ENCODE measurements at regions not wholly inside any gene's neighbourhood (a gene's known extent, or its start where the extent isn't known, plus 50 kb on each side); places are given as distances from the start of the nearest gene placed in this dataset.

DNA sequence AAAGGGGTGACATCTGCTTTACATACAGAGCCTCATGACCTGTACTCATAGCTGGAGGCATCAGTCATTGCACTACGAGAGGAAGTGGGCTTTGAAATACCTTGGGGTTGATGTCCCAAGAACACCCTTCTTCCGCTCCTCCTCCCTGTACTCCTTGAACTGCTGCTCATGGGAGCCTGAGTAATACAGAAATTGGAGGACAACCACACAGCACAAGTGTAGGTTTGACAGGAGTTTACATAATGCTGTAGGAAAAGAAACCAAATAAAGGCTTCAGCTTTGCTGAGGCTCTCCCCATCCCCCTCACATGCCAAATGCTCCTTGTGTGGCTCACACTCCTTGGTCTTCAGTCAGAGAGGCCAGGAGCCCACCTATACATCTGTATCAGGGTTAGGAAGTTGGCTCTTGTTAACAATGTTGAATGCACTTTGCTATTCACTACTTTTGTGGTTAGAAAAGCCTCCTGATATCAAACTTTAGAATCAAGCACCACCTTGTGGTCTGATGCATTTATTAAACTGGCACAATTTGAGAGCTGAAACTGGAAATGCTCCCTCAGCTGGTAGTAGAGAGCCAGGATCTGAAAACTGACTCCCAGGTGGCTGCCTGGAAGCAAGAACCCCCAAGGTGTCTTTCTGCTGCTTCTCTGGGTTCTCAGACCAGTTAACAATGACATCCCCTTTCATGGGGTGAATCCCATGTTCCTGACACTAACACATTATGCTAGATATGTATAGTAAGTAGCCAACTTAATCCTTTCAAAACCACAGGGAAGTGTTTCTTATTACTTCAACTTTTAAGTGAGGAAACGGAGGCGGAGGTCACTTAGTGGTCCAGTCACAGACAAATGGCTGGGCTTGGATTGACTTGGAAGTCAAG, 56.2 kb upstream of the EDN1 start:
- no peak for TF ChIP-seq POLR2A (IDR thresholded peaks at IDR 0.05)
- TF ChIP-seq, protein P1, sequence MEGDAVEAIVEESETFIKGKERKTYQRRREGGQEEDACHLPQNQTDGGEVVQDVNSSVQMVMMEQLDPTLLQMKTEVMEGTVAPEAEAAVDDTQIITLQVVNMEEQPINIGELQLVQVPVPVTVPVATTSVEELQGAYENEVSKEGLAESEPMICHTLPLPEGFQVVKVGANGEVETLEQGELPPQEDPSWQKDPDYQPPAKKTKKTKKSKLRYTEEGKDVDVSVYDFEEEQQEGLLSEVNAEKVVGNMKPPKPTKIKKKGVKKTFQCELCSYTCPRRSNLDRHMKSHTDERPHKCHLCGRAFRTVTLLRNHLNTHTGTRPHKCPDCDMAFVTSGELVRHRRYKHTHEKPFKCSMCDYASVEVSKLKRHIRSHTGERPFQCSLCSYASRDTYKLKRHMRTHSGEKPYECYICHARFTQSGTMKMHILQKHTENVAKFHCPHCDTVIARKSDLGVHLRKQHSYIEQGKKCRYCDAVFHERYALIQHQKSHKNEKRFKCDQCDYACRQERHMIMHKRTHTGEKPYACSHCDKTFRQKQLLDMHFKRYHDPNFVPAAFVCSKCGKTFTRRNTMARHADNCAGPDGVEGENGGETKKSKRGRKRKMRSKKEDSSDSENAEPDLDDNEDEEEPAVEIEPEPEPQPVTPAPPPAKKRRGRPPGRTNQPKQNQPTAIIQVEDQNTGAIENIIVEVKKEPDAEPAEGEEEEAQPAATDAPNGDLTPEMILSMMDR (IDR thresholded peaks at IDR 0.05 in 8 of 11, conservative IDR thresholded peaks at IDR 0.05 in 3 of 11) = peak; percentile 42 to 93 (median 72)
